Medulla oblongata (tissue), 1 donor: ENCODE measurements at regions not wholly inside any gene's neighbourhood (a gene's known extent, or its start where the extent isn't known, plus 50 kb on each side); places are given as distances from the start of the nearest gene placed in this dataset.
"Not testable (repeated sequence)": the region's sequence is repeated elsewhere in the genome, so short reads cannot be mapped to it uniquely, and the experiment has no call there.

Experiments
- DNase-seq: peaks from one replicate; pipeline ENCODE4 v3.0.0-alpha.2; 2015; ENCODE audit errors: extremely low spot score

- no peak for DNase-seq
Observed at GRCh38 chr2:38243186-38243880, 133.7 kb downstream of the ATL2 start.

- DNase-seq: no peak
Observed at GRCh38 chr2:38239452-38239851, 137.6 kb downstream of the ATL2 start.

GRCh38 chr2:38238705-38239104 lies 138.4 kb downstream of the ATL2 start:
- not testable (repeated sequence) for DNase-seq

- DNase-seq: no peak
Observed at GRCh38 chr2:38237311-38237710, 139.8 kb downstream of the ATL2 start.

GRCh38 chr2:38233231-38233983 lies 143.7 kb downstream of the ATL2 start:
- DNase-seq: no peak

- DNase-seq: no peak
Observed at GRCh38 chr2:38232454-38232853, 144.6 kb downstream of the ATL2 start.

GRCh38 chr2:38230756-38231155 lies 146.3 kb downstream of the ATL2 start:
- DNase-seq: no peak

GRCh38 chr2:38228753-38229152 lies 148.3 kb downstream of the ATL2 start:
- no peak for DNase-seq

- DNase-seq: no peak
Observed at GRCh38 chr2:38224821-38225437, 149.0 kb upstream of the CYP1B1 start.

GRCh38 chr2:38224181-38224580 lies 148.2 kb upstream of the CYP1B1 start:
- DNase-seq: no peak

GRCh38 chr2:38223256-38223655 lies 147.3 kb upstream of the CYP1B1 start:
- DNase-seq: no peak

GRCh38 chr2:38220164-38220563 lies 144.2 kb upstream of the CYP1B1 start:
- no peak for DNase-seq

- no peak for DNase-seq
Observed at GRCh38 chr2:38218995-38219394, 143.0 kb upstream of the CYP1B1 start.

- DNase-seq: no peak
Observed at GRCh38 chr2:38218591-38218991, 142.6 kb upstream of the CYP1B1 start.

GRCh38 chr2:38217401-38218188 lies 141.6 kb upstream of the CYP1B1 start:
- DNase-seq: no peak

- no peak for DNase-seq
Observed at GRCh38 chr2:38216886-38217285, 140.9 kb upstream of the CYP1B1 start.

- no peak for DNase-seq
Observed at GRCh38 chr2:38215993-38216392, 140.0 kb upstream of the CYP1B1 start.

GRCh38 chr2:38215522-38215921 lies 139.6 kb upstream of the CYP1B1 start:
- DNase-seq: no peak

- DNase-seq: no peak
Observed at GRCh38 chr2:38214209-38214717, 138.3 kb upstream of the CYP1B1 start.

- no peak for DNase-seq
Observed at GRCh38 chr2:38213619-38214167, 137.7 kb upstream of the CYP1B1 start.

- no peak for DNase-seq
Observed at GRCh38 chr2:38212312-38212711, 136.4 kb upstream of the CYP1B1 start.

- no peak for DNase-seq
Observed at GRCh38 chr2:38207168-38207567, 131.2 kb upstream of the CYP1B1 start.
